ENCODE measurements at regions not wholly inside any gene's neighbourhood (a gene's known extent, or its start where the extent isn't known, plus 50 kb on each side); places are given as distances from the start of the nearest gene placed in this dataset.

- in situ Hi-C loops (cut with MboI; ENCODE audit: low sequenced_read_pairs, unreplicated experiment): no loop called here
- DNase-seq (ENCODE audit: low spot score): no peak
- no peak for TF ChIP-seq CTCF (IDR thresholded peaks at IDR 0.05; ENCODE audit: borderline replicate concordance, control extremely low read depth, extremely low read depth, insufficient read depth, missing control alignments)
These were observed 67.6 kb upstream of the BCL11B start for GRCh38 chr14:99339551-99339950.

- in situ Hi-C loops (cut with MboI; ENCODE audit: low sequenced_read_pairs, unreplicated experiment): no loop called here
- TF ChIP-seq CTCF (IDR thresholded peaks at IDR 0.05; ENCODE audit: borderline replicate concordance, control extremely low read depth, extremely low read depth, insufficient read depth, missing control alignments): no peak
- no peak for DNase-seq (ENCODE audit: low spot score)
These were observed 66.3 kb upstream of the BCL11B start for GRCh38 chr14:99338313-99338712.

GRCh38 chr14:99333841-99334635 lies 62.0 kb upstream of the BCL11B start:
- in situ Hi-C loops (cut with MboI; ENCODE audit: low sequenced_read_pairs, unreplicated experiment): no loop called here
- DNase-seq (ENCODE audit: low spot score): no peak
- TF ChIP-seq CTCF (IDR thresholded peaks at IDR 0.05; ENCODE audit: borderline replicate concordance, control extremely low read depth, extremely low read depth, insufficient read depth, missing control alignments): no peak

GRCh38 chr14:99333214-99333613 lies 61.2 kb upstream of the BCL11B start:
- no peak for DNase-seq (ENCODE audit: low spot score)
- in situ Hi-C loops (cut with MboI; ENCODE audit: low sequenced_read_pairs, unreplicated experiment): no loop called here
- TF ChIP-seq CTCF (IDR thresholded peaks at IDR 0.05; ENCODE audit: borderline replicate concordance, control extremely low read depth, extremely low read depth, insufficient read depth, missing control alignments): no peak

GRCh38 chr14:99331811-99332210 lies 59.8 kb upstream of the BCL11B start:
- no peak for TF ChIP-seq CTCF (IDR thresholded peaks at IDR 0.05; ENCODE audit: borderline replicate concordance, control extremely low read depth, extremely low read depth, insufficient read depth, missing control alignments)
- DNase-seq (ENCODE audit: low spot score): no peak
- in situ Hi-C loops (cut with MboI; ENCODE audit: low sequenced_read_pairs, unreplicated experiment): no loop called here

GRCh38 chr14:99330316-99331240 lies 58.6 kb upstream of the BCL11B start:
- TF ChIP-seq CTCF (IDR thresholded peaks at IDR 0.05; ENCODE audit: borderline replicate concordance, control extremely low read depth, extremely low read depth, insufficient read depth, missing control alignments): no peak
- no peak for DNase-seq (ENCODE audit: low spot score)
- in situ Hi-C loops (cut with MboI; ENCODE audit: low sequenced_read_pairs, unreplicated experiment): no loop called here
